CD14-positive monocyte (primary cell): ENCODE measurements at regions not wholly inside any gene's neighbourhood (a gene's known extent, or its start where the extent isn't known, plus 50 kb on each side); places are given as distances from the start of the nearest gene placed in this dataset.

Experiments
- DNase-seq, 3 donors: peaks; one replicate each; pipeline ENCODE4 v3.0.0-alpha.2; 2011 to 2022
- H2AFZ ChIP-seq: 2 replicates; pipeline ENCODE4 v1.6.0; 2012; ENCODE audit warnings: mild to moderate bottlenecking, low read depth, low read length, inconsistent platforms; ENCODE audit not compliant: insufficient read depth, poor library complexity, severe bottlenecking
- H3K27ac ChIP-seq, 2 donors: 1 replicate in 1 of 2; 2 replicates in 1 of 2; pipeline ENCODE4 v1.5.1; 2012 to 2013; ENCODE audit warnings: low read length in 2 of 2, control low read depth in 1 of 2, inconsistent platforms in 1 of 2, low read depth in 1 of 2, mild to moderate bottlenecking in 1 of 2
- H3K27me3 ChIP-seq, 2 donors: one replicate each; pipeline versions ENCODE4 v1.6.0 to v1.6.1; 2011 to 2013; ENCODE audit warnings: low read length in 2 of 2; ENCODE audit not compliant: control insufficient read depth in 2 of 2, insufficient read depth in 2 of 2
- H3K36me3 ChIP-seq, 2 donors: replicated peaks in 1 of 2; 1 replicate in 1 of 2; 2 replicates in 1 of 2; pipeline versions ENCODE4 v1.5.1 to v1.6.1; 2012 to 2013; ENCODE audit warnings: low read length in 2 of 2, control low read depth in 1 of 2, inconsistent platforms in 1 of 2, mild to moderate bottlenecking in 1 of 2; ENCODE audit not compliant: insufficient read depth in 2 of 2, control insufficient read depth in 1 of 2
- H3K4me1 ChIP-seq, 2 donors: 1 replicate in 1 of 2; 2 replicates in 1 of 2; pipeline versions ENCODE4 v1.5.1 to v1.6.1; 2012 to 2013; ENCODE audit warnings: low read length in 2 of 2, control low read depth in 1 of 2, inconsistent platforms in 1 of 2, mild to moderate bottlenecking in 1 of 2, moderate library complexity in 1 of 2; ENCODE audit not compliant: insufficient read depth in 2 of 2, control insufficient read depth in 1 of 2
- H3K4me2 ChIP-seq: replicated peaks from 2 replicates; pipeline ENCODE3; 2012; ENCODE audit warnings: low read length, moderate library complexity, mild to moderate bottlenecking; ENCODE audit not compliant: poor library complexity, severe bottlenecking; ENCODE audit errors: extremely low read depth
- H3K4me3 ChIP-seq, 3 experiments: fragments of 200-600 bp in 1 of 3; sonication (generic) in 1 of 3; replicated peaks in 1 of 3; 1 replicate in 2 of 3; 2 replicates in 1 of 3; pipeline ENCODE4 v1.5.1; 2011 to 2013; ENCODE audit warnings: low read length in 3 of 3, mild to moderate bottlenecking in 3 of 3, control low read depth in 2 of 3, low read depth in 2 of 3, inconsistent platforms in 1 of 3, moderate library complexity in 1 of 3
- H3K79me2 ChIP-seq: 2 replicates; pipeline ENCODE4 v1.6.0; 2012; ENCODE audit warnings: mild to moderate bottlenecking, control low read depth, inconsistent platforms, low read length, moderate library complexity; ENCODE audit not compliant: insufficient read depth
- H3K9ac ChIP-seq: 2 replicates; pipeline ENCODE4 v1.6.0; 2017; ENCODE audit warnings: low read length, mild to moderate bottlenecking; ENCODE audit not compliant: insufficient read depth, poor library complexity, severe bottlenecking
- H3K9me3 ChIP-seq, 2 donors: replicated peaks in 1 of 2; 1 replicate in 1 of 2; 2 replicates in 1 of 2; pipeline versions ENCODE4 v1.5.1 to v1.6.1; 2012 to 2013; ENCODE audit warnings: low read length in 2 of 2, control low read depth in 1 of 2; ENCODE audit not compliant: control insufficient read depth in 1 of 2, insufficient read depth in 1 of 2
- H4K20me1 ChIP-seq: 2 replicates; pipeline ENCODE4 v1.6.0; 2012; ENCODE audit warnings: mild to moderate bottlenecking, low read length, control low read depth, moderate library complexity; ENCODE audit not compliant: insufficient read depth
- H3K27ac Mint-ChIP-seq, 7 donors: one replicate each; pipeline ENCODE4 v1.8.0; 2020; ENCODE audit warnings: mild to moderate bottlenecking in 7 of 7, mixed read lengths in 7 of 7, moderate library complexity in 6 of 7, inconsistent platforms in 2 of 7
- H3K27me3 Mint-ChIP-seq, 3 donors: one replicate each; pipeline ENCODE4 v1.8.0; 2021 to 2022; ENCODE audit warnings: low read depth in 3 of 3, mild to moderate bottlenecking in 3 of 3, mixed read lengths in 3 of 3, moderate library complexity in 3 of 3, inconsistent platforms in 1 of 3
- H3K36me3 Mint-ChIP-seq, 2 donors: one replicate each; pipeline ENCODE4 v1.8.0; 2020; ENCODE audit warnings: mixed read lengths in 2 of 2, inconsistent platforms in 1 of 2, mild to moderate bottlenecking in 1 of 2
- H3K4me1 Mint-ChIP-seq: one replicate; pipeline ENCODE4 v1.8.0; 2020; ENCODE audit warnings: mild to moderate bottlenecking, mixed read lengths
- H3K4me3 Mint-ChIP-seq, 2 donors: one replicate each; pipeline ENCODE4 v1.8.0; 2020; ENCODE audit warnings: mild to moderate bottlenecking in 2 of 2, mixed read lengths in 2 of 2, moderate library complexity in 1 of 2
- H3K9me3 Mint-ChIP-seq, 7 donors: one replicate each; pipeline ENCODE4 v1.8.0; 2020 to 2022; ENCODE audit warnings: mixed read lengths in 7 of 7, mild to moderate bottlenecking in 6 of 7, moderate library complexity in 6 of 7, inconsistent platforms in 2 of 7
- CTCF ChIP-seq: fragments of 200-600 bp; IDR thresholded peaks from one replicate; pipeline ENCODE4 v1.8.0; 2022; ENCODE audit warnings: antibody characterized with exemption, mild to moderate bottlenecking
- WGBS: methylation state at CpG from one replicate; pipeline ENCODE4 v1.1.5; 2013; ENCODE audit warnings: missing lambda C conversion rate; ENCODE audit not compliant: insufficient coverage; 5-methylcytosine and 5-hydroxymethylcytosine counted together
- intact Hi-C, 2 donors: fragments of 100-400 bp; cut with micrococcal nuclease; formaldehyde crosslinking; loops; one replicate each; pipeline versions ENCODE4 v1.15.0 to v1.15.1; 2023

- Histone ChIP-seq H3K4me3 (no peak overlapping the region), H3K27me3 (no peaks in the 10 kb centered on the region), H3K9me3 (no peaks in the 10 kb centered on the region), H4K20me1 (no peaks in the 10 kb centered on the region), H3K4me2 (no peak overlapping the region), H2AFZ (no peak overlapping the region), H3K36me3 (no peaks in the 10 kb centered on the region), H3K79me2 (no peaks in the 10 kb centered on the region), H3K9ac (no peak overlapping the region), H3K4me1 (no peaks in the 10 kb centered on the region), H3K27ac (no peak overlapping the region)
- Mint-ChIP-seq H3K4me1 (no peaks in the 10 kb centered on the region), H3K4me3 (no peak overlapping the region), H3K9me3 (peaks cover 0 to 3% (median 0%) of the 10 kb centered on the region in 7 donors), H3K27ac (no peak overlapping the region), H3K36me3 (no peaks in the 10 kb centered on the region), H3K27me3 (peaks cover 0 to 3% (median 3%) of the 10 kb centered on the region in 3 donors)
- DNase-seq, result no peak
- intact Hi-C loops, result no loop called here
- TF ChIP-seq CTCF, result no peak
Observed at GRCh38 chr9:2984491-2984890, 140.6 kb upstream of the PUM3 start.

GRCh38 chr9:2979957-2980610, 136.2 kb upstream of the PUM3 start:
- Histone ChIP-seq H3K4me2 (no peak overlapping the region), H3K27me3 (no peaks in the 10 kb centered on the region), H3K9me3 (no peaks in the 10 kb centered on the region), H3K36me3 (no peaks in the 10 kb centered on the region), H3K79me2 (no peaks in the 10 kb centered on the region), H2AFZ (no peak overlapping the region), H3K4me1 (no peaks in the 10 kb centered on the region), H3K4me3 (no peak overlapping the region), H4K20me1 (no peaks in the 10 kb centered on the region), H3K9ac (no peak overlapping the region), H3K27ac (no peak overlapping the region)
- WGBS, result 98% methylated on average over 5 of the region's 8 CpGs
- DNase-seq, result no peak
- intact Hi-C loops, result no loop called here
- no peak for TF ChIP-seq CTCF
- peaks cover 0 to 3% (median under 1%) of the 10 kb centered on the region in 3 donors for H3K27me3 Mint-ChIP-seq
- H3K36me3 Mint-ChIP-seq, result no peaks in the 10 kb centered on the region
- H3K27ac Mint-ChIP-seq, result no peak overlapping the region
- H3K4me3 Mint-ChIP-seq, result no peak overlapping the region
- H3K9me3 Mint-ChIP-seq, result peaks cover 0 to 2% (median 0%) of the 10 kb centered on the region in 7 donors
- no peaks in the 10 kb centered on the region for H3K4me1 Mint-ChIP-seq
